Astrocyte of the cerebellum (primary cell): ENCODE measurements at regions not wholly inside any gene's neighbourhood (a gene's known extent, or its start where the extent isn't known, plus 50 kb on each side); places are given as distances from the start of the nearest gene placed in this dataset.
A peak's percentile ranks its signal among the peaks of the same experiment; 100 is the strongest.

Experiments used
- DNase-seq: peaks from one replicate; pipeline ENCODE4 v3.0.0-alpha.2; 2011; ENCODE audit warnings: low read depth
- H3K4me3 ChIP-seq: 2 replicates; pipeline ENCODE4 v1.5.1; 2011; ENCODE audit warnings: mild to moderate bottlenecking, low read depth, low read length, moderate library complexity
- CTCF ChIP-seq: IDR thresholded peaks from 2 replicates; pipeline ENCODE4 v1.5.1; 2012; ENCODE audit warnings: low read length, low read depth, moderate library complexity, mild to moderate bottlenecking; ENCODE audit errors: missing control alignments
- in situ Hi-C: cut with HindIII; loops from 2 replicates; pipeline ENCODE4 v1.10.0; 2017; ENCODE audit warnings: low sequenced_read_pairs

GRCh38 chr12:40616383-40616915 lies 75.8 kb upstream of the CNTN1 start:
- in situ Hi-C loops, result loop anchor here (25.0 kb wide), 1 partner anchor 296 kb away; no protein-coding TSS in a partner anchor
- no peak for TF ChIP-seq CTCF
- no peak overlapping the region for H3K4me3 ChIP-seq
- no peak for DNase-seq

GRCh38 chr12:40618636-40619035 lies 73.6 kb upstream of the CNTN1 start:
- DNase-seq, result no peak
- no peak overlapping the region for H3K4me3 ChIP-seq
- in situ Hi-C loops, result loop anchor here (25.0 kb wide), 1 partner anchor 294 kb away; no protein-coding TSS in a partner anchor
- no peak for TF ChIP-seq CTCF

GRCh38 chr12:40620564-40621019 lies 71.6 kb upstream of the CNTN1 start:
- in situ Hi-C loops, result loop anchor here (25.0 kb wide), 1 partner anchor 292 kb away; no protein-coding TSS in a partner anchor
- no peak for DNase-seq
- no peak for TF ChIP-seq CTCF
- no peak overlapping the region for H3K4me3 ChIP-seq

GRCh38 chr12:40622246-40622838 lies 69.9 kb upstream of the CNTN1 start:
- TF ChIP-seq CTCF, result peak; percentile 84
- in situ Hi-C loops, result loop anchor here (25.0 kb wide), 1 partner anchor 290 kb away; no protein-coding TSS in a partner anchor
- H3K4me3 ChIP-seq, result no peak overlapping the region
- DNase-seq, result peak; percentile 44

GRCh38 chr12:40632171-40632570 lies 60.1 kb upstream of the CNTN1 start:
- no peak overlapping the region for H3K4me3 ChIP-seq
- no peak for TF ChIP-seq CTCF
- no peak for DNase-seq
- in situ Hi-C loops, result no loop called here

- no peak overlapping the region for H3K4me3 ChIP-seq
- DNase-seq, result no peak
- in situ Hi-C loops, result no loop called here
- TF ChIP-seq CTCF, result no peak
Observed at GRCh38 chr12:40632933-40633332, 59.3 kb upstream of the CNTN1 start.
